RWPE2 (cell line): ENCODE measurements at regions not wholly inside any gene's neighbourhood (a gene's known extent, or its start where the extent isn't known, plus 50 kb on each side); places are given as distances from the start of the nearest gene placed in this dataset.

Source experiments
- ATAC-seq: fragments of 200-7000 bp; cut with Tn5 transposase; 3 replicates; pipeline ENCODE4 v1.9.1; 2021; ENCODE audit warnings: low read depth
- DNase-seq: peaks from one replicate; pipeline ENCODE4 v3.0.0-alpha.2; 2020; ENCODE audit warnings: low spot score
- H3K27ac ChIP-seq: fragments of 450-650 bp; 2 replicates; pipeline ENCODE4 v1.5.1; 2017; ENCODE audit warnings: mild to moderate bottlenecking; ENCODE audit not compliant: poor library complexity, severe bottlenecking
- H3K27me3 ChIP-seq: fragments of 250-450 bp; sonication (Bioruptor Pico); 2 replicates; pipeline ENCODE4 v1.5.1; 2021; ENCODE audit warnings: mild to moderate bottlenecking, moderate library complexity; ENCODE audit not compliant: insufficient read depth, poor library complexity, severe bottlenecking
- H3K36me3 ChIP-seq: fragments of 250-450 bp; sonication (Bioruptor Pico); 2 replicates; pipeline ENCODE4 v1.5.1; 2020; ENCODE audit warnings: low read depth, mild to moderate bottlenecking, moderate library complexity
- H3K4me1 ChIP-seq: fragments of 250-450 bp; sonication (Bioruptor Pico); 2 replicates; pipeline ENCODE4 v1.5.1; 2021; ENCODE audit warnings: mild to moderate bottlenecking, moderate library complexity; ENCODE audit not compliant: insufficient read depth, poor library complexity, severe bottlenecking
- H3K4me3 ChIP-seq: fragments of 250-450 bp; sonication (Bioruptor Pico); 2 replicates; pipeline ENCODE4 v1.5.1; 2021; ENCODE audit warnings: mild to moderate bottlenecking, moderate library complexity; ENCODE audit not compliant: severe bottlenecking
- H3K9me3 ChIP-seq: fragments of 250-450 bp; sonication (Bioruptor Pico); 2 replicates; pipeline ENCODE4 v1.5.1; 2021; ENCODE audit warnings: mild to moderate bottlenecking, moderate library complexity; ENCODE audit not compliant: severe bottlenecking
- TF ChIP-seq, protein P1 (sequence below): fragments of 450-650 bp; IDR thresholded peaks from one replicate; pipeline ENCODE4 v1.5.1; 2017; ENCODE audit warnings: mild to moderate bottlenecking, moderate library complexity; ENCODE audit not compliant: poor library complexity, severe bottlenecking

DNA sequence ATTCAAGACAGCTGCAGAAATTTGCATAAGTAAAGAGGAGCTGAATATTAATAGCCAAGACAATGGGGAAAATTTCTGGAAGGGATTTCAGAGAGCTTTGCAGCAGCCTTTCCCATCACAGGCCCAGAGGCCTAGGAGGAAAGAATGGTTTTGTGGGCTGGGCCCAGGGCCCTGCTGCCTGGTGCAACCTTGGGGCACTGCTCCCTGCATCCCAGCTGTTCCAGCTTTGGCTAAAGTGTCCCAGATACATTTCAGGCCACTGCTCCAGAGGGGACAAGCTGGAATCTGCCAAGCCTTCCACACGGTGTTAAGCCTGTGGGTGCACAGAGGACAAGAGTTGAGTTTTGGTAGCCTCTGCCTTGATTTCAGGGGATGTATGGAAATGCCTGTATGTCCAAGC is 185.6 kb upstream of the SFRP2 start:
- no peak for DNase-seq
- no peaks in the 10 kb centered on the region for H3K27me3 ChIP-seq
- no peak for ATAC-seq
- TF ChIP-seq, protein P1, sequence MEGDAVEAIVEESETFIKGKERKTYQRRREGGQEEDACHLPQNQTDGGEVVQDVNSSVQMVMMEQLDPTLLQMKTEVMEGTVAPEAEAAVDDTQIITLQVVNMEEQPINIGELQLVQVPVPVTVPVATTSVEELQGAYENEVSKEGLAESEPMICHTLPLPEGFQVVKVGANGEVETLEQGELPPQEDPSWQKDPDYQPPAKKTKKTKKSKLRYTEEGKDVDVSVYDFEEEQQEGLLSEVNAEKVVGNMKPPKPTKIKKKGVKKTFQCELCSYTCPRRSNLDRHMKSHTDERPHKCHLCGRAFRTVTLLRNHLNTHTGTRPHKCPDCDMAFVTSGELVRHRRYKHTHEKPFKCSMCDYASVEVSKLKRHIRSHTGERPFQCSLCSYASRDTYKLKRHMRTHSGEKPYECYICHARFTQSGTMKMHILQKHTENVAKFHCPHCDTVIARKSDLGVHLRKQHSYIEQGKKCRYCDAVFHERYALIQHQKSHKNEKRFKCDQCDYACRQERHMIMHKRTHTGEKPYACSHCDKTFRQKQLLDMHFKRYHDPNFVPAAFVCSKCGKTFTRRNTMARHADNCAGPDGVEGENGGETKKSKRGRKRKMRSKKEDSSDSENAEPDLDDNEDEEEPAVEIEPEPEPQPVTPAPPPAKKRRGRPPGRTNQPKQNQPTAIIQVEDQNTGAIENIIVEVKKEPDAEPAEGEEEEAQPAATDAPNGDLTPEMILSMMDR = no peak
- H3K4me1 ChIP-seq = no peaks in the 10 kb centered on the region
- H3K9me3 ChIP-seq = peaks cover 3% of the 10 kb centered on the region
- H3K4me3 ChIP-seq = no peak overlapping the region
- no peak overlapping the region for H3K27ac ChIP-seq
- H3K36me3 ChIP-seq = no peaks in the 10 kb centered on the region

DNA sequence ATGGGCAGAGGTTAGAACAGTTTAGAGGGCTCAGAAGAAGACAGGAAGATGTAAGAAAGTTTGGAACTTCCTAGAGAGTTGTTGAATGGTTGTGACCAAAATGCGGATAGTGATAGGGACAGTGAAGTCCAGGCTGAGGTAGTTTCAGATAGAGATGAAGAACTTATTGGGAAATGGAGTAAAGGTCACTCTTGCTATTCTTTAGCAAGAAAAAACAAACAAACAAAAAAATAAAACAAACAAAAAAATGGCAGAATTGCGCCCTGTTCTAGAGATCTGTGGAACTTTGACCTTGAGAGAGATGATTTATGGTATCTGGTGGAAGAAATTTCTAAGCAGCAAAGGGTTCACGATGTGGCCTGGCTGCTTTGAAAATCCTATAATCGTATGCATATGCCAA is 185.1 kb upstream of the SFRP2 start:
- Histone ChIP-seq H3K27me3 (no peaks in the 10 kb centered on the region), H3K4me3 (no peak overlapping the region), H3K4me1 (no peaks in the 10 kb centered on the region), H3K36me3 (no peaks in the 10 kb centered on the region), H3K27ac (no peak overlapping the region), H3K9me3 (peaks cover 3% of the 10 kb centered on the region)
- DNase-seq (no peak), ATAC-seq (no peak)
- TF ChIP-seq, protein P1 = no peak

DNA sequence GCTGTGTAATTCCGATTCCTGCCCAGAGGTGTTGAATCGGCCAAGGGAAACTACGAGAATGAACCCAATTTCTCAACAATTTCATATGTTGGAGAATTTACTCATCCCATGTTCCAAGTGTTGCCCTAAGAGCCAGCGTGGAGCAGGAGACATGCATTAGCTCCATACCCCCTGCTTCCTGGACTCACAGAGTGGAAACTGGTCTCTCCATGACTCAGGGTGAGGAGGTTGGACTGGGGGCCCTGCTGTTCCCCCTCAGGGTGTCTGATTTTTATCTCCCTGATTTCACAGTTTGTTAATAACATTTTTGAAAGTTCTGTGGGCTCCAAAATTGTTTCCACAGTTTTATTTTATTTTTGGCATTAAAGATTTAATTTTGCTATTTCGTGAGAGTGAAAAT is 183.0 kb upstream of the SFRP2 start:
- H3K27me3 ChIP-seq = no peaks in the 10 kb centered on the region
- DNase-seq (no peak), ATAC-seq (no peak)
- peaks cover 3% of the 10 kb centered on the region for H3K9me3 ChIP-seq
- H3K4me1 ChIP-seq = no peaks in the 10 kb centered on the region
- no peak overlapping the region for H3K27ac ChIP-seq
- H3K4me3 ChIP-seq = no peak overlapping the region
- TF ChIP-seq, protein P1 = no peak
- no peaks in the 10 kb centered on the region for H3K36me3 ChIP-seq

DNA sequence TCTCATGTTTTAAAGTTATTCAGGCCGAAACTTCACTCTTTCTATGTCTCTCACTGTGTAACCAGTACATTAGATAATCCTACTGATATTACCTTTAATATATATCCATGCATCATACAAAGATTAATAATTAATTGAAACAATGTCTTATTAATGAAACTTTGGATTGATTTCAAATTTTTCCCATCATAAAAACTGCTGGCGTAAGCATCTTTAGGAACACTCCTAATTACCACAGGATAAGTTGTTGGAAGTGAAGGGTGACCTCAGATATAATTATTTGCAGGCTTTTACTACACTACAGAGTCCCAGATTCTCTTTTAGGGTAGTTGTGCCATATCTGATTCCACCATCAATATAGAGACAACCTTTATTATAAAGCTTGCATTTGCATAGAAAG is 181.3 kb upstream of the SFRP2 start:
- Histone ChIP-seq H3K27me3 (no peaks in the 10 kb centered on the region), H3K4me3 (no peak overlapping the region), H3K27ac (no peak overlapping the region), H3K36me3 (no peaks in the 10 kb centered on the region), H3K9me3 (peaks cover 3% of the 10 kb centered on the region), H3K4me1 (no peaks in the 10 kb centered on the region)
- ATAC-seq (no peak), DNase-seq (no peak)
- TF ChIP-seq, protein P1 = no peak

DNA sequence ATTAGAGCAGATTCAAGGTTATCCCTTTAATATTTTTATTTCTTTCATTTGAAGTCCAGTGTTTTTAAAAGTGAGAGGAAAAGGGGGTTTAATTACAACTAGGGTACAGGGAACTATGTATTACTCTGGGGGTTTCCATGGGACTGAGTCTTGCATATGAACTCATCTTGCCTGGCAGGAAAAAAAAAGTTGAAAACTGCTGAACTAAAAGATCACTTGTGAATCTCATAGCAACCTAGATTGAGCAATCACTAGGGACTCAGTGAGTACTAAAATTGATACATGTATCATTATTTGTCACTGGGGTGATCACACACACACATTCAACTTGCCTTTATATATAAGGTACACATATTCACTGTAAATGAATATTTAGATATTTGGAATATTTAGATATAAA is 180.7 kb upstream of the SFRP2 start:
- DNase-seq (no peak), ATAC-seq (no peak)
- TF ChIP-seq, protein P1 = no peak
- H3K9me3 ChIP-seq = peaks cover 3% of the 10 kb centered on the region
- H3K27ac ChIP-seq = no peak overlapping the region
- no peak overlapping the region for H3K4me3 ChIP-seq
- no peaks in the 10 kb centered on the region for H3K27me3 ChIP-seq
- H3K36me3 ChIP-seq = no peaks in the 10 kb centered on the region
- H3K4me1 ChIP-seq = no peaks in the 10 kb centered on the region
